ENCODE measurements at regions not wholly inside any gene's neighbourhood (a gene's known extent, or its start where the extent isn't known, plus 50 kb on each side); places are given as distances from the start of the nearest gene placed in this dataset.

DNA sequence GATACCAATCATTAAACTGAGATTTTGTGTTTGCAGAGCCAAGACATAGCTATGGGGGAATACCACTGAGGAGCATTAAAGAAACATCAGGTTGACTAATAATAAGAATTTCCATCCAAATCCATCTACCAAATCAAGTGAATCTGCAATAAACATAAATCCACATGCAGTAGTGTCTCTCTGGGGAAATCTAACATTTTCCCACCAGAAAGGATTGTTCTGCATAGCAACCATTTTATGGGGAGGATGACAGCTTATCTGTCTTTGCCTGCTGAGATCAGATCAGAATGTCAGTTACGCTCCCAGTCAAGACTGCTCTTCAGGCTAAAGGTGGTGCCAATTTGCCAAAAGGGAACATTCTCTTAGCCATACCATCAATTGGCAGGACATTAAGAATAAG, 1098.9 kb upstream of the CHAC2 start:
- Histone ChIP-seq H3K27ac (ENCODE audit: low read depth, low read length) (no peak overlapping the region), H3K36me3 (ENCODE audit: control insufficient read depth in 5 of 5, insufficient read depth in 5 of 5, low read length in 5 of 5) (no peaks in the 10 kb centered on the region), H3K4me3 (ENCODE audit: low read depth in 1 of 5, low read length in 5 of 5) (no peak overlapping the region), H3K4me1 (ENCODE audit: control insufficient read depth in 5 of 5, insufficient read depth in 5 of 5, low read length in 5 of 5) (no peaks in the 10 kb centered on the region), H3K9ac (ENCODE audit: low read length in 5 of 5) (no peak overlapping the region), H3K9me3 (ENCODE audit: control insufficient read depth in 5 of 5, low read length in 5 of 5) (peaks cover 0 to 7% (median 4%) of the 10 kb centered on the region in 5 donors), H3K27me3 (ENCODE audit: control insufficient read depth in 5 of 5, insufficient read depth in 4 of 5, low read length in 5 of 5) (no peaks in the 10 kb centered on the region)

DNA sequence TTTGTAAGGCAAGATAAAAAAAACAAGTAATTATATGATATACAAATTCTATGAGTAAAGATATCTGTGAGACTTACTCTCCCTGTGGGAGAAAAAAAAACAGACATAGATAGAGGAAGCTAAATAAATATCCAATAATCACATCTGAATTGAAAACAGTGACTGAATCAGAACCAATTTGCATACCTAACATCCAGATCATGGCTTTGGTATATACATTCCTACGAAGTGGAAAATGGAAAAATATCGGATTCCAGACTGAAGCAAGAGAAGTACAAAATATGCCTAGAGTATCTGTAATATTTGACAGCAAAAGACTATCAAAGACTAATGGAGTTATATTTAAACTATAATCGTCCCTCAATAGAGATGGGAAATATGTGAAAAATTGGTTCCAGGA, 1108.1 kb upstream of the CHAC2 start:
- Histone ChIP-seq H3K9ac (ENCODE audit: low read length in 5 of 5) (no peak overlapping the region), H3K4me1 (ENCODE audit: control insufficient read depth in 5 of 5, insufficient read depth in 5 of 5, low read length in 5 of 5) (no peaks in the 10 kb centered on the region), H3K27me3 (ENCODE audit: control insufficient read depth in 5 of 5, insufficient read depth in 4 of 5, low read length in 5 of 5) (no peaks in the 10 kb centered on the region)

DNA sequence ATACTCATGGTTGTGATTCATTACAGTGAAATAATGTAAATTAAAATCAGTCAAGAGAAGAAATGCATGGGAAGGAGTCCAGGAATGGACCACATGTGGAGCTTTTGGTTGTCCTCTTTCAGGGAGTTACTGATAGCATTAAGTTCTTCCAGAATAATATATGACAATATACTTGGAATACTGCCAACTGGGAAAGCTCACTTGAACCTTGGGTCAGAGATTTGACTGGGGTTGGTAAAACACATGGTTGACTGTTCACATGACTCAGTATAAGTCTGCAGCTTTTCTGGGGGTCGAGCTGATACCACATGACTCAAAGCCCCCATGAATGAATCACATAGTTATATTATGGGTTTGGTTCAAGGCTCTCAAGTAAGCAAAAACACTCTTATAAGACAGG, 1109.0 kb upstream of the CHAC2 start:
- no peak overlapping the region for H3K9ac ChIP-seq (ENCODE audit: low read length in 5 of 5)
- H3K9me3 ChIP-seq (ENCODE audit: control insufficient read depth in 5 of 5, low read length in 5 of 5): peaks cover 0 to 3% (median 0%) of the 10 kb centered on the region in 5 donors
- H3K4me3 ChIP-seq (ENCODE audit: low read depth in 1 of 5, low read length in 5 of 5): no peak overlapping the region
- H3K4me1 ChIP-seq (ENCODE audit: control insufficient read depth in 5 of 5, insufficient read depth in 5 of 5, low read length in 5 of 5): no peaks in the 10 kb centered on the region
- H3K36me3 ChIP-seq (ENCODE audit: control insufficient read depth in 5 of 5, insufficient read depth in 5 of 5, low read length in 5 of 5): no peaks in the 10 kb centered on the region
- H3K27ac ChIP-seq (ENCODE audit: low read depth, low read length): no peak overlapping the region
- no peaks in the 10 kb centered on the region for H3K27me3 ChIP-seq (ENCODE audit: control insufficient read depth in 5 of 5, insufficient read depth in 4 of 5, low read length in 5 of 5)

More for the DNA sequence above, 1108.1 kb upstream of the CHAC2 start:
- no peak overlapping the region for H3K27ac ChIP-seq (ENCODE audit: low read depth, low read length)
- no peaks in the 10 kb centered on the region for H3K36me3 ChIP-seq (ENCODE audit: control insufficient read depth in 5 of 5, insufficient read depth in 5 of 5, low read length in 5 of 5)
- H3K4me3 ChIP-seq (ENCODE audit: low read depth in 1 of 5, low read length in 5 of 5): no peak overlapping the region
- H3K9me3 ChIP-seq (ENCODE audit: control insufficient read depth in 5 of 5, low read length in 5 of 5): peaks cover 0 to 3% (median 2%) of the 10 kb centered on the region in 5 donors

DNA sequence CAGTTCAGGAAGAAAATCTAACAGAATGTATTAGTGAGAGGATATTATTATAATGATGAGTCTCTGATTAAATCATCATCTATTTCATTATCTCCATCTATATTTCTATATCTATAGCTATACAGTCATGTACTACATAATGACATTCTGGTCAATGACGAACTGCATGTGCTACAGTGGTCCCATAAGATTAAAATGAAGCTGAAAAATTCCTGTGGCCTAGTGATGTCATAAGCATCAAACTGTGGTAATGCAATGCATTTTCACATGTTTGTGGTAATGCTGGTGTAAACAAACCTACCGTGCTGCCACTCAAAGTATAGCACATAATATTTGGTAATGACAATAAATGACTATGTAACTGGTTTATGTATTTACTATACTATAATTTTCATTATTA, 1127.9 kb upstream of the CHAC2 start:
- no peak overlapping the region for H3K9ac ChIP-seq (ENCODE audit: low read length in 5 of 5)
- H3K4me3 ChIP-seq (ENCODE audit: low read depth in 1 of 5, low read length in 5 of 5): no peak overlapping the region
- no peak overlapping the region for H3K27ac ChIP-seq (ENCODE audit: low read depth, low read length)
- no peaks in the 10 kb centered on the region for H3K36me3 ChIP-seq (ENCODE audit: control insufficient read depth in 5 of 5, insufficient read depth in 5 of 5, low read length in 5 of 5)
- H3K4me1 ChIP-seq (ENCODE audit: control insufficient read depth in 5 of 5, insufficient read depth in 5 of 5, low read length in 5 of 5): no peaks in the 10 kb centered on the region
- H3K9me3 ChIP-seq (ENCODE audit: control insufficient read depth in 5 of 5, low read length in 5 of 5): peaks cover 0 to 8% (median 4%) of the 10 kb centered on the region in 5 donors
- no peaks in the 10 kb centered on the region for H3K27me3 ChIP-seq (ENCODE audit: control insufficient read depth in 5 of 5, insufficient read depth in 4 of 5, low read length in 5 of 5)

DNA sequence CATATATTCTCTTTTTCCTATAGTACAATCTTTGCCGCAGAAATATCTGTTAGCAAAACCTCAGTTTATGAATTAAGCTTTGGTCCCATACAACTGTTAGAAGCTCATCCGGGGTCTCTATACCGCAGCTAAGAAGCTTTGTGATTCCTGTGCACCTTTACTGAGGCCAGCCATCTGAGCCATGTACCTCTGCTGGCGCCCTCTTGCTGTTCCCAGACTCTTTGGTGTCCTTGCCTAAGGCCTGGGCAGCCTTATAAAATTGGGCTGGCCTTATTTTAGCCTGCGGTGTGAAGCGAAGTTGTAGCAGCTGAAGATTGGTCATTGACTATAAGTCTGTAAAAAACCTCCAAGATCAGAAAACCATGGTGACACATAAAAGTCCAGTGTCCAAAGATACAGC, 1135.1 kb upstream of the CHAC2 start:
- Histone ChIP-seq H3K9me3 (ENCODE audit: control insufficient read depth in 5 of 5, low read length in 5 of 5) (peaks cover 0 to 3% (median 0%) of the 10 kb centered on the region in 5 donors), H3K27ac (ENCODE audit: low read depth, low read length) (no peak overlapping the region), H3K4me1 (ENCODE audit: control insufficient read depth in 5 of 5, insufficient read depth in 5 of 5, low read length in 5 of 5) (no peaks in the 10 kb centered on the region), H3K9ac (ENCODE audit: low read length in 5 of 5) (no peak overlapping the region), H3K4me3 (ENCODE audit: low read depth in 1 of 5, low read length in 5 of 5) (no peak overlapping the region), H3K27me3 (ENCODE audit: control insufficient read depth in 5 of 5, insufficient read depth in 4 of 5, low read length in 5 of 5) (no peaks in the 10 kb centered on the region), H3K36me3 (ENCODE audit: control insufficient read depth in 5 of 5, insufficient read depth in 5 of 5, low read length in 5 of 5) (no peaks in the 10 kb centered on the region)

DNA sequence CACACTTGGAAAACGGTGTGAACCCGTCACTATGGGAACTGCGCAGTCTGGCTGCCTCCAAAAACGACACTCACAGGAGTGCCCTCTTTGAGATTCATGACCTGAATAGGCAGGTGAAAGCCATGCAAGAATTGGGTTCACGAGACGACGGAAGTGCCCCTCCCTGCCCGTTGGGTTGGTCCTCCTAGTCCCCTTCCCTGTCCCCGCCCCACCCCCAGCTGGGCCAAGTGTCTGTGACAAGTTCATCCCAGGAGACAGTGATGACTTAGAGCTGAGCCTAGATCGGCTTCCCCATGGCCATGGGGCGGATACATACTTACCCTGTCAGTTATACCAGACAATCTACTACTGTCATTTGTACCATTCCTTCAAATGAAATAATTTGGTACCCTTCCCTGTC, 1137.7 kb upstream of the CHAC2 start:
- H3K4me3 ChIP-seq (ENCODE audit: low read depth in 1 of 5, low read length in 5 of 5): no peak overlapping the region
- H3K9ac ChIP-seq (ENCODE audit: low read length in 5 of 5): no peak overlapping the region
- H3K36me3 ChIP-seq (ENCODE audit: control insufficient read depth in 5 of 5, insufficient read depth in 5 of 5, low read length in 5 of 5): no peaks in the 10 kb centered on the region
- no peak overlapping the region for H3K27ac ChIP-seq (ENCODE audit: low read depth, low read length)
- no peaks in the 10 kb centered on the region for H3K4me1 ChIP-seq (ENCODE audit: control insufficient read depth in 5 of 5, insufficient read depth in 5 of 5, low read length in 5 of 5)
- H3K27me3 ChIP-seq (ENCODE audit: control insufficient read depth in 5 of 5, insufficient read depth in 4 of 5, low read length in 5 of 5): no peaks in the 10 kb centered on the region
- peaks cover 0 to 3% (median 0%) of the 10 kb centered on the region in 5 donors for H3K9me3 ChIP-seq (ENCODE audit: control insufficient read depth in 5 of 5, low read length in 5 of 5)

DNA sequence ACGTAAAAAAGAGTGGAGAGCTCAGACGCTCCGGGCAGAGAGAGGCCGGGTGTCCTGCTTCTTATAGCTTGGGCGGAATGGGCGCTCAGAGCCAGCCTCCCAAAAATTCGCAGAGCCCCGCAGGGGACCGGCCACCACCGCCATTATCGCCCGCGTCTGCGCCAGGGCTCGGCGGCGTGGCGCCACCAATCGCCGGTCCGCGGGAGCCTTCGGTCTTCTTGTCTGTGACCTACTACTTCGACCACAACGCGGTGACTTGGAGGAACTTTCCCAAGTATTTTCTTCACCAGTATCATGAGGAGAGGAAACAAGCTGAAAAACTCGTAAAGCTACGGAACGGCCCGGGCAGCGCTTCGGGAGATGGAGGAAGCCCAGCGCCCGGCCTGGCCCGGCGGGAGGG, 1138.1 kb upstream of the CHAC2 start:
- H3K27ac ChIP-seq (ENCODE audit: low read depth, low read length): no peak overlapping the region
- no peaks in the 10 kb centered on the region for H3K4me1 ChIP-seq (ENCODE audit: control insufficient read depth in 5 of 5, insufficient read depth in 5 of 5, low read length in 5 of 5)
- H3K4me3 ChIP-seq (ENCODE audit: low read depth in 1 of 5, low read length in 5 of 5): no peak overlapping the region
- H3K36me3 ChIP-seq (ENCODE audit: control insufficient read depth in 5 of 5, insufficient read depth in 5 of 5, low read length in 5 of 5): no peaks in the 10 kb centered on the region
- H3K9me3 ChIP-seq (ENCODE audit: control insufficient read depth in 5 of 5, low read length in 5 of 5): peaks cover 0 to 3% (median 0%) of the 10 kb centered on the region in 5 donors
- H3K9ac ChIP-seq (ENCODE audit: low read length in 5 of 5): no peak overlapping the region
- no peaks in the 10 kb centered on the region for H3K27me3 ChIP-seq (ENCODE audit: control insufficient read depth in 5 of 5, insufficient read depth in 4 of 5, low read length in 5 of 5)

DNA sequence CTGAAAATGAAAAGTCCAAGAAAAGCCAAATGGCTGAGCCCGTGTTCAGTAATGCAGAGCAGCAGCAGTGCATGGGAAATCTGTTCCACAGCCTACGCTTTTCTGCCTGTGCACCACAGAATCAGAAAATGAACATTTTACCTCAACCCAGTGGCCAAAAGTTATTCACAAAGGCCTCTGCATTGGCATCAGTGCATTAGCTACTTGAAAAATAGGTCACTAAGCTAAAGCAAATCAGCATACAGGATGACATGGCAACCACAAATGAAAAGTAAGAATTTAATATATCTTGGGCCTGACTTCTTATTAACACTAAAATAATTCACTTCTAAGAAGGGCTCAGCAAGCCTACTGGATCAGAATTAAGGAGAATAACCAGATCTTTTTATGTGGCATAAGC, 1145.3 kb upstream of the CHAC2 start:
- H3K27ac ChIP-seq (ENCODE audit: low read depth, low read length): no peak overlapping the region
- no peak overlapping the region for H3K9ac ChIP-seq (ENCODE audit: low read length in 5 of 5)
- H3K9me3 ChIP-seq (ENCODE audit: control insufficient read depth in 5 of 5, low read length in 5 of 5): no peaks in the 10 kb centered on the region
- H3K36me3 ChIP-seq (ENCODE audit: control insufficient read depth in 5 of 5, insufficient read depth in 5 of 5, low read length in 5 of 5): no peaks in the 10 kb centered on the region
- no peaks in the 10 kb centered on the region for H3K4me1 ChIP-seq (ENCODE audit: control insufficient read depth in 5 of 5, insufficient read depth in 5 of 5, low read length in 5 of 5)
- H3K4me3 ChIP-seq (ENCODE audit: low read depth in 1 of 5, low read length in 5 of 5): no peak overlapping the region
- no peaks in the 10 kb centered on the region for H3K27me3 ChIP-seq (ENCODE audit: control insufficient read depth in 5 of 5, insufficient read depth in 4 of 5, low read length in 5 of 5)

DNA sequence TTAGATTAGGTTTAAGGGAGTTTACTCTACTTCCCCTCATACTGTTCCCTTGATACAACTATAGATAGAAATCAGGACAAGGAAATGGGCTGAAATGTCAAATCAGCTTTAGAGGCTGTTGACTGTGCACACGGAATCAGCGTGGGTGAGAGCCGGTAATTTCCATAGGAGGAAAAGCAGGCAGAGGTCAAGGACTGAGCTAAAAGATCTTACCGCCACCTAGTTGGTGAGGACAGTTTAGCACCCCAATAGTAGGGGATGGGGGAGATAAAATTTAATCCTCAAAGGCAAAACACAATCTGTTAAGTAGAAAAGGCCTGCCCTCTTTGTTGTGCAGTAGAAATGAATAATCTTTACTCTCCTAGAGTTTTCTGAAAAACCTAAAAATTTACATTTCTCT, 1154.5 kb upstream of the CHAC2 start:
- H3K4me3 ChIP-seq (ENCODE audit: low read depth in 1 of 5, low read length in 5 of 5): no peak overlapping the region
- no peaks in the 10 kb centered on the region for H3K36me3 ChIP-seq (ENCODE audit: control insufficient read depth in 5 of 5, insufficient read depth in 5 of 5, low read length in 5 of 5)
- H3K4me1 ChIP-seq (ENCODE audit: control insufficient read depth in 5 of 5, insufficient read depth in 5 of 5, low read length in 5 of 5): no peaks in the 10 kb centered on the region
- no peak overlapping the region for H3K27ac ChIP-seq (ENCODE audit: low read depth, low read length)
- H3K27me3 ChIP-seq (ENCODE audit: control insufficient read depth in 5 of 5, insufficient read depth in 4 of 5, low read length in 5 of 5): no peaks in the 10 kb centered on the region
- peaks cover 0 to 8% (median 0%) of the 10 kb centered on the region in 5 donors for H3K9me3 ChIP-seq (ENCODE audit: control insufficient read depth in 5 of 5, low read length in 5 of 5)
- no peak overlapping the region for H3K9ac ChIP-seq (ENCODE audit: low read length in 5 of 5)

DNA sequence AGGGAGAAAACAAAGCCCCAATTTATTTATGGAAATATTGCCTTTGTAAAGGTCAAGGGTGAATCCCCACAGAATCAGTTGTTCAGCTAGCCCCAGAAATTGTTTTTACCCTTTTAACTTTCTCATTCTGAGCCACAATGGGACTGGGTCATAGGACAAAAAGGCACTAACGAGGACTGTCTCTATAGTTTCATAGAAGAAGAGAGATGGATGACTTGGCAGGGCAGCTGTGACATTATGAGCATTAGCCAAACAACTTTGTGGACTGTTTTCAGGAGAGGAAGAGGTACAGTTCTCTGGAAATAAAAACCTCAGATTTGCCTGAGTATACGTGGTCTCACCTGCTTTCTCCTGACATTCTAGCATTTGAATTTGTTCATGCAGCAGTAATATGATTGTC, 1155.8 kb upstream of the CHAC2 start:
- peaks cover 0 to 8% (median 0%) of the 10 kb centered on the region in 5 donors for H3K9me3 ChIP-seq (ENCODE audit: control insufficient read depth in 5 of 5, low read length in 5 of 5)

DNA sequence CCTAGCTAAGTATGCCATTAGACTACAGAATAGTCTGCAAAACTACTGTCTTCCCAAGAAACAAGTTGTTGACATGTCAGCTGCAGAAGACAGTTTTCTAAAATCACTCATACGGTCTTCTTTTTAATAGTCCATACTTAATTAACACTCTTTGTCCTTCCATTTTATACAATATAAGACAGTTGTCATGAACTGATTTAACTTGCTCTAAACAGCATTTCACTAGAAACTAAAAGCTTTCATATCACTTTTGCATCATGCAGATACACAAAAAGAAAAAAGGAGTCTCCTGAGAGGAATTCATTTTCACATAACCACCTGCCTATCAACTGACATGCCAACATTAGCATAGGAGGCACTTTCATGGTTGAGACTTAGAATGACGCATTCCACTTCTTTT, 1159.6 kb upstream of the CHAC2 start:
- no peak overlapping the region for H3K27ac ChIP-seq (ENCODE audit: low read depth, low read length)
- H3K27me3 ChIP-seq (ENCODE audit: control insufficient read depth in 5 of 5, insufficient read depth in 4 of 5, low read length in 5 of 5): no peaks in the 10 kb centered on the region
- H3K4me3 ChIP-seq (ENCODE audit: low read depth in 1 of 5, low read length in 5 of 5): no peak overlapping the region
- no peak overlapping the region for H3K9ac ChIP-seq (ENCODE audit: low read length in 5 of 5)
- H3K4me1 ChIP-seq (ENCODE audit: control insufficient read depth in 5 of 5, insufficient read depth in 5 of 5, low read length in 5 of 5): no peaks in the 10 kb centered on the region
- H3K9me3 ChIP-seq (ENCODE audit: control insufficient read depth in 5 of 5, low read length in 5 of 5): peaks cover 0 to 5% (median 0%) of the 10 kb centered on the region in 5 donors
- H3K36me3 ChIP-seq (ENCODE audit: control insufficient read depth in 5 of 5, insufficient read depth in 5 of 5, low read length in 5 of 5): no peaks in the 10 kb centered on the region

More for the DNA sequence above, 1155.8 kb upstream of the CHAC2 start:
- H3K4me3 ChIP-seq (ENCODE audit: low read depth in 1 of 5, low read length in 5 of 5): no peak overlapping the region
- no peaks in the 10 kb centered on the region for H3K4me1 ChIP-seq (ENCODE audit: control insufficient read depth in 5 of 5, insufficient read depth in 5 of 5, low read length in 5 of 5)
- H3K36me3 ChIP-seq (ENCODE audit: control insufficient read depth in 5 of 5, insufficient read depth in 5 of 5, low read length in 5 of 5): no peaks in the 10 kb centered on the region
- H3K27ac ChIP-seq (ENCODE audit: low read depth, low read length): no peak overlapping the region
- H3K27me3 ChIP-seq (ENCODE audit: control insufficient read depth in 5 of 5, insufficient read depth in 4 of 5, low read length in 5 of 5): no peaks in the 10 kb centered on the region
- H3K9ac ChIP-seq (ENCODE audit: low read length in 5 of 5): no peak overlapping the region

Measured in subcutaneous abdominal adipose tissue (tissue), 5 donors.